ENCODE measurements at regions not wholly inside any gene's neighbourhood (a gene's known extent, or its start where the extent isn't known, plus 50 kb on each side); places are given as distances from the start of the nearest gene placed in this dataset.

DNA sequence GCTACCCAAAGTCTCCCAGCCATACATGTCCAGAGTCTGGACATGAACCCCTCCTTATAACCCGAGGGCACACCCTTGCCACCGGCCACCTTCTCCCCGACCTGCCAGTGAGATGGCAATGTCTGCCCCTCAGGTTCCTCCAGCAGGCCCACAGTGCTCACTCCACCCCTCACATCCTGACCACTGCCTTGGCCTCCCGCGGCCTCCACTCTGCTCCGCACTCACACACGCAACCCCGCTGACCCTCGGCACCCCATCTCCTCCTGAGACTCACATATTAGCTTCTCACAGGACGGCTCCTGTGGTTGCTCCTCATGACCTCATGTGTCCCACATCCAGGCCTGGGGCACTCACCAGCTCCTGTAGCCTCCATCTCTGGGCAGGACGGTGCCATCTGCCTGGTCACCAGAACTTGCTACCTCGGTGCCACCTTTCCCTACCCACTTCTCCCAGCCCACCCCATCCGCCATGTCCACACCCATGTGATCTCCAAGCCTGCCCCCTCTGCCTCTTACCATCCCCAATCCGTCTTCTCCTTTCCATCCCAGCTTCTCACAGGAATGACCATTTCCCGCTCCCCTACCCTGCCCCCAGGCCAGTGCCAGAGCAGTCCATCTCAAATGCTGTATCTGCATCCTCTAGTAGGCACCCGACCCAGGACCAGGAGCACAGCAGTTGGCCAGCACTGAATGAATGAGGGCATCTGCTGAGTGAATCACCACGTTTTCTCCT, 198.6 kb upstream of the DIO3 start:
- DNase-seq = no peak

DNA sequence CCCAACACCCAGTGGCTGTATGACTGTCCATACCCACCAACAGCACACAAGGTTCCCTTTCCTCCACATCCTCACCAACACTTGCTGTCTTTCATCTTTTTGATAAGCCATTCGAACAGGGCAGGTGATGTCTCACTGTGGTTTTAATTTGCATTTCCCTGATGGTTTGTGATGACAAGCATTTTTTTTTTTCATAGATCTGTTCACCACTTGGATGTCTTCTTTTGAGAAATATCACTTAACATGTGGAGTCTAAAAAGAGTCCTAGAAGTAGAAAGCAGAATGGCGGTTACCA, 198.1 kb upstream of the DIO3 start:
- DNase-seq = no peak

DNA sequence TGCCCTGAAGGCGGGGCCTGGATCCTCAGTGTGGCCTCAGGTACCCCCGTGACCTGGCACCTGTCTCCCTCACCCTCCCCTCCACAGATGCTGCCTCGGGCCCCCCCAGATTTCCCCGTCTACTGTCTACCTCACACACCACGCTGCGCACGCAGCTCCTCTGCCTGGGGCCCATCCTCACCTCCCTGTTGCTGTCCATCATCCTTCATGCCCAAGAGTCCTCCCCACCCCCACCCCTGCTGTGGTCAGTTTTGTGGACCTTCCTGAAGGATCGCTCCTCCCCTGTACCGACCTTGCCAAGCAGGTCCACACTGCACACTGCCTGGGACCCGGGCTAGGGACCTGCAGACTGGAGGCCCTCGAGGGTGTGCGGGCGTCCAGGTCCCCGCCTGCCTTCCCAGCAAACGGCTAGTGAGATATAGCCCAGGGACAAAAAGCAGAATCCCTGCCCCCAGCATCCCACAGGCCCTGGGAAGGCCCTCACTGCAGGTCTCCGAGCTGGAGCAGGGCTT, 197.4 kb upstream of the DIO3 start:
- DNase-seq = no peak

DNA sequence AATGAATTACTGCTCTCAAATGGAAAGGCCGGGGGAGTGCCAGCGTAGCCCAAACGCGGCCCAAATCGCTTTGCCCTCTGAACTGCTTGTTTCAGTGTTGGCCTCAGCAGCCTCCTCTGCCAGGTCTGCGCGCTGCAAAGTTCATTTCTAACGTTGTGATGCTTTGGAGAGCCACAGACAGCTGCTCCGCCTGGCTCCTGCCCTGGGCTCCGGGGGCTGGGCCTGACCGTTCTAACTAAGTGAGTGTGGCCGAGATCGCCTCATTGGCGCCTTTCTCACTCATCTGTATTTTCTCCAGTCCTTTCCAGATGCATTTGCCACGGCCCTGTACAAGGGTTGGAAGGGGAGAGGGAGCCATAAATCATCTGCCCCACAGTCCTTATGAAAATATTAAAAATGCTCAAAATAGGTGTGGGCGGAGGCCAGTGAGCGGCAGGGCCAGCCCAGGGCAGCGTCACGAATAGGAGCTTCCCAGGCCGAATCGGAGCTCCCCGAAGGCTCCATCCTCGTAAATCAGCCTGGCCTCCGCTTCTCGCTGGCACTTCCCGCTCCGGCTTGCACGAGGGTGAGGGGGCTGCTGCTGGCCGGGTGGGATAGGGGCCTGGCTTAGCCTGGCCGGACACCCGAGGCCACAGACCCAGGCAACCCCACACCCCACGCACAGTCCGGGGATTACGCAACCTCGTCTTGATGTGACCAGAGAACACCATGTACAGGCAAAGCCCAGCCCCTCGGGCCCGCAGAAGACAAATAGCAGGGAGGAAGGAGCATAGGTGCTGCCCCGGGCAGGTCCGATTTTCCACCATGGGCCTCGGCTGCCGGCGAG, 196.6 kb upstream of the DIO3 start:
- DNase-seq = no peak

DNA sequence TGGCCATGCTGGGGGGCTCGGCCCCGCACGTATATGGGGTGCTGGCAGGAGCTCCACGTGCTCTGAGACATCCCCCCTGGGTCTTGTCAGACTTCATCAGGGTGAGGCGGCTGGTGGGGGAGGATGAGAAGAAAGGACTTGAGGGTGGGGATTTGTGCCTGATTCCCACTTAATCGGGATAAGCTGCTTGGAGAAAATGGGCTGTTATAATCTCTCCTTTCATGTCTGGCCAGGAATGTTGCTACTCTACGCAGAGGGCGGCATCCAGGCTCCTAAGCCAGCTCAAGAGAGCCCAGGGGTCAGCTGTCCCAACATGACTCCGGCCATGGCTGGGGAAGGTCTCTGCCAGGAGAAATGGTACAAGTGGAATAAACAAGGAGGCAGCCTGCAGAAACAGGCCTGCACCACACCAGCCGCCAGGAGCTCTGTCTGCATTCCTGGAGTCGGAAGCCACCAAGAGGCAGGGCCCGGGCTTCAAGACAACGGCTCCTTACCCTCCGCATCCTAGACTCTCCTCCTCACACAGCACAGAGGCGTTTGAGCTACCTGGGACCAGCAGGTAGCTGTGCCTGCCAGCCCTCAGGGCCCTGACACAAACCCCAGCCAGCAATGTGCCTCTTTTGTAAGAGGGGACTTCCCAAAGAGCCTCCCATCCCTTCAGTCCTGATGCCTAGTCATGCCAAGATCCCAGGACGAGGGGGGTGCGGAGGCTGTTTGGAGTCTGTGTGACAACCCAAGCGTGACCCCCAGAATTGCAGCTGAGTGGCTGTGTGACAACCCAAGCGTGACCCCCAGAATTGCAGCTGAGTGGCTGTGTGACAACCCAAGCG, 195.8 kb upstream of the DIO3 start:
- no peak for DNase-seq

DNA sequence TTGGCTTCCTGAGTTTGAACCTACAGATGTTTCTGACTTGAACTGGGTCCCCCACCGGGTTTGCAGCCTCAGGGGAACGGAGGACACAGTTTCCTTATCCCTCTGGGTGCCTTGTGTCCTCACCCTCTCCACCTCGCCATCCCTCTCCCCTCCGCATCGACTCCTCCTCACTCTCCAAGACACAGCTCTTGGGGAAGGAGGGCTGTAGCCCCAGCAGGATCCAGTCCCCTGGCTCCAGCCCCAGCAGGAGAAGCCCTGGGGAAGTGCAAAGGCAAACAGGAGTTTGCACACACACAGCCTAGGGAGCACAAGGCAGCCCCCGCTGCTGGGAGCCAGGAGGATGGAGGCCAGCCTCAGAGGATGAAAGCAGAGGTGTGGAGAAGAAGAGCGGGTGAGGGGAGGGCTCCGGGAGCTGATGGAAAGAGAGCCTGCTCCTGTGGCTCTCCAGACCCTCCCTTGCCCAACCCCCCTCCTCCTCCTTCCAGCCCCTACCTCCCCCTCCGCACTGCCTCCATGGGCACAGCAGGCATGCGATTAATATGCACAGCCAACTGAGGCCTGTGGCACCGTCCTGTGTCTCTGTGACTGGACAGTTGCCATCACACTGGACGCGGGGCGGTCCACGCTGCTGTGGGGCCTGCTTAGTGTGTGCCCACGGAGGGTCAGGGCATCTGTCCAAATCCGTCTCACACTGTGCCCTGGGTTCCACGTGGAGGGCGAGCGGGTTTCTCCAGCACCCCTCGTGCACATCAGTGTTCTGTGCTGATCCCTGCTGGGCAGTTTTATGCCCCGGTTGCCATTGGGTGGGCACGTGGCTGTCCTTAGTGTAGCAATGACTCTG, 193.7 kb upstream of the DIO3 start:
- DNase-seq = no peak

DNA sequence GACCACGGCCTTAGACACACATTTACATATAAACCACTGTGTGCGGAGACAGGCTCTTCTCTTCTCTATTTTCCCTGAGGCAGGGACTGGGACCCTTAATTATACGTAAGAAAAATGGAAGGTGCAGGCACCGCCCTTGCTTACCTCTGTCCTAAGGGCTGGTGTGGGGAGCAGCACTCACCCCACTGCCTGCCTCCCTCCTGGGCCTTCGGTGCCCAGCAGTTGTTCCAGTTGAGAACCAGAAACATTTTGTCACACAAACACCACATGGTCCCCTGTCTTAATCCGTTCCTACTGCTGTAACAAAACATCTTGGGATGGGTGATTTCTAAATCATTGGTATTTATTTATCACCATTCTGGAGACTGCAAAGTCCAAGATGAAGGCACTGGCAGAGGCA, 192.7 kb upstream of the DIO3 start:
- no peak for DNase-seq

DNA sequence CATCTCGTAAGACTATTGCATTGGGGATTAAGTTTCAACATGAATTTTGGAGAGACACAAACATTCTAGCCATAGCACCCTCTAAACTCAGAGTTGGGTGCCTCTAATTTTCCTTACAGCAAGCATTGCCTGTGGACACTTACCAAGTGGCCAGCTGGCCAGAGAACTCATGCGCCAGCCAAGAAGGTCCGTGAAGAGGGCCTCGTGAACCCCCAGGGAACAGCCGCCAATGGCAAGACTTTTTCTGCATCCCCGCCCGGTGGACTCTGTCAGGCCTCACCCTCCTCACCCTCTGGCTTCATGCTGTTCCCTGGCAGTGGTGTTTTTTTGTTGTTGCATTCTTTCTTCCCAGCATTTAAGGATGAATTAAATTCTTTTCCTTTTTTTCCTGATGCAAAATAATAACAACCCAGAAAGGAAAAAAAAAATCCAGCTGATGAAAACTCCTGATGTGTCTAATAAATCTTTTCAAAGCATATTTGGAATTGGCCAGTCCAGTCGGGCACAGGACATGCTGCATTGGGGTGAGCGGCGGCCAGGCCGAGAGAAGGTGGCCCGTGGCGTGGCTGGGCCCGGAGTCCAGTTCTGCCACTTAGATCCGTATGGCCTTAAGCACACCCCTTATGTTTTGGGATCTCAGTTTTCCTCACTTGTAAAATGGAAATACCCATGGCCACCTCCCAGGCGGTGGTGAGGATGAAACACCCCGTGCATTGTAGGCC, 191.9 kb upstream of the DIO3 start:
- no peak for DNase-seq

DNA sequence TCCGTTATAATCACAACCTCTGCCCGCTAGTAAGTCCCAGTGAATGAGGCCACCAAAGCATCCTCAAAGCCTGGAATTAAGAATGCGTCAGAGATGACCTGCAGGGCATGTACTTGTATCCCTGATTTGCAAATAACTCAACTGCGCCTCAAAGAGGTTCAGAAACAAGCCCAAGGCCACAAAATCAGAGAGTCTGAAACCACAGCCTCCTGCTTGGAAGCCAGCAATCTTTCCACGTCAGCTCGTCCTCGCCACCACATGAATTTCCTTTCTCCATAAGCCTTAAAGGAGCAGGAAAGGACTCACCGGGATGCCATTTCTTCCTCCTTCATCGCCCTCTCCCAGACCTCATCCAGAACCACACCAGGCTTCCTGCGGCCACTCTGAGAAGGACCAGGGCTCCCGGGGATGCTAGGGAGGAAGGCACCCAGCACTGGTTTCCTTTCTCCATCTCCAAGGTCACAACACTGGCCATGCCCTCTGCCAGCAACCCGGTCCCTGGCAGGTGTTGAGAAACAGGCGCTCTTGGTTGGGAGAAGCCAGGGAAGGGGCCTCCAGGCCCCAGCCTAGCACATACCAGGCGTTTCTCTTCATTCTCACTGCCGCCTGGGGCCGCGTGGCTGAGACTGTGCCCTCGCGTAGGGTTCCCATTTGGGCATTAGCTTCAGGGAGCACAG, 191.2 kb upstream of the DIO3 start:
- no peak for DNase-seq

DNA sequence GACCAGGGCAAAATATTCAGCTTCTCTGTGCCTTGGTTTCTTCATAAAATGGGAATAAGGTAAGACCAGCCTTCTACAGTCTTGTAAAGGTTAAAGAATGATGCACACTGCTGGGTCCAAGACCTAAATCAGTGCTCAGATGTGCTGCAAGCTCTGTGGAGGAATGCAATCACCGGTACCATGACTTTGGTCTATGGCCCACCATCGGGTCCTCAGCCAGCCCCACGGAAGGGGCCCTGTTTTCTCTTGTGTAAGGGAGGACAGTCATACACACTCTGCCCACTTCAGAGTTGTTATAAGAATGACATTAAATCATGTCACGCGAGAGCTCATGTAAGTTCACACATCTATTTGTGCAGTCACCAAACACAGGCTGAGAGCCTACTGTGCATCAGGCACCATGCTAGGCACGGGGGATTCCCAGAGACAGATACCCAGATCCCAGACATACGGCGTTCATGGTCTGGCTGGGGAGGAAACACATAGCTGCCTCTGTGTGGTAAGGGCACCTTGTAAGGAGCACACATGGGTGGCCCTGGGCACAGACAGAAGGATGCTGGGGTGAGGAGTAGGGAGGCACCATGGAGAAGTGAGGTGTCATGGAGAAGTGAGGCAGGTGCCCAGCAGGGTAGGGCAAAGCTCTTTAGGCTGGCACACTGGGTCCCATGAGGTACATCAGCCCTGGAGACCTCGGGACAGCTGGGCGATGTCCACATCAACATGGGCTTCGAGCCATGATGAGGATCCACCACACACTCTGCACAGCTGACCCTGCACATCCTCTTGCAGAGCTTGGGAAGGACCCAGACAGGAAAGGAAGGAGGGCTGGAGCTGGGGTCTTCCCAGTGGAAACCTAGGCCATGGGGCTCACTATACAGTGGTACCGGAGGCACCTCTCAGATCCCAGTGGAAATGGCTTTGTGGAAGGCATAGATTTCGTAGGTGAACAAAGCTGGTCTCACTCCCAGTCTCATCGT, 190.4 kb upstream of the DIO3 start:
- no peak for DNase-seq

DNA sequence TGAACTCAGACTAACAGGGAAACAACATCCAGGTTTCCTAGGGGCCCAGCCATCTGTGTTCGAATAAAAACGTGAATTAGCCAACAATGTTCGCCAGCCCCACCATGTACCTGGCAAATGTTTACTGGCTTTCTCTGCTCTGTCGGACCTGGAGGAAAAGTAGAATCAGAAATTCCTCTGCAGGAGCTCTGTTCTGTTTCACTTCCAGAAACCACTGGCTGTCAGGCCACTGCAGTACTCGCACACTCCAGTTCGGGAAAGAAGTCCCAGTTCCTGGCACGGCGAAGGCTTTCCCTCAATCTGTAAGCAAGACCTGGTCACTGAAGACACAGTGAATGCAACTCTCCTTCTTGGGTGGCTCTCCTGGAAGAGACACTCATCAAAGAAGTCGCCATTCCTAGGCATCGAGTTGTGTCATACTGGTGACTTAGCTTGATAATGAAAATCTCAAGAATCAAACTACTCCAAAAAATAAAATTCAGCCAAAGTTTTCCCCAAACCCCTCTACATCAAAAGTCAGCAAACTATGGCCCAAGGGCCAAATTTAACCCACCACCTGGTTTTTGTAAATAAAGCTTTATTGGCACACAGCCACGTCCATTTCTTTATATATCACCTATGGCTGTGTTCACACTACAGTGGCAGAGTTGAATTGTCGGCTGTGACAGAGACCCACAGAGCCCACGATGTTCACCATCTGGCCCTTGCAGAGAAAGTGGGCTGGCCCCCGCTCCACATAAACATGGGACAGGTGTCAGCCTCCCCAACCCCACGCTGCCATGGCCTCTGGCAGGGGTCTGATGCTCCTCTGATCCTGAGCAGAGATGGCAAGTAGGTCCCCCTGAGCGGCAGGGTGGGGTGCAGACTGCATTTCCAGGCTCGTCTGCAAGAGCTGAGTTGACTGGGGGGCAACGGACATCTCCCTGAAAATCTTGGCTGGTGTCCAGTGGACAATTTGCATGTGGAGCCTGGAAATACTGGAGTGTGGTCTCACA, 189.2 kb upstream of the DIO3 start:
- no peak for DNase-seq

DNA sequence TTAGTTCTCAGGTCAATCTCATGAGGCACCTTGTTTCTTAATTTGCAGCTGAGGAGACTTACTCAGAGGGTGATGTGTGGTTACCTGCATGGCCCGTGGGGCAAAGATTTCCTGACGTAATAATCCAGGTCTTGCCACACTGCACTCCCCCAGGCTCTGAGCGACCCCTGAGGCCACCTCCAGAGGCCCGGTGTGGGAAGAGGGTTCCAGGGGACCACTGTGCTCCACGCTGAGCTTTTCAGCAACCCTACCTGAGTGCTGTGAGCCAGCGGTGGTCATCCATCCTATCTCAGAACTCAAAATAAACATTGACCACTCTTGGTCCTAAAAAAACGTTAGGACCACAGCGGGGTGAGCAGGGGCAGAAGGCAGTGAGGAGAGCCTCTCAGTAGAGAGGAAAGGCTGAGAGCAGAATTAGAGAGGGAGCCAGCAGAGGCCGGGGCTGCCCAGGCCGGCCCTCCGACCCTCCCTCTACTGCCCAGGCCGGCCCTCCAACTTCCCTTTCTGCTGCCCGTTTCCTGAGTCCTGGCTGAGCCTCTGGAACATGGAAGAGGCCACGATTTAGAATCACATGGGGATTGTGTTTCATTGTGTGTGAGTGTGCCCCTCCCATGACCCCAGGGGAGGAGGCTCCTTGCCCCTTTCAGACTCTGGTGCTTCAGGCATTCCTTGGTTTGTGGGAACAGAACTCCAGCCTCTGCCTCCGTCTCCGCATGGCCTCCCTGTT, 188.2 kb upstream of the DIO3 start:
- no peak for DNase-seq

DNA sequence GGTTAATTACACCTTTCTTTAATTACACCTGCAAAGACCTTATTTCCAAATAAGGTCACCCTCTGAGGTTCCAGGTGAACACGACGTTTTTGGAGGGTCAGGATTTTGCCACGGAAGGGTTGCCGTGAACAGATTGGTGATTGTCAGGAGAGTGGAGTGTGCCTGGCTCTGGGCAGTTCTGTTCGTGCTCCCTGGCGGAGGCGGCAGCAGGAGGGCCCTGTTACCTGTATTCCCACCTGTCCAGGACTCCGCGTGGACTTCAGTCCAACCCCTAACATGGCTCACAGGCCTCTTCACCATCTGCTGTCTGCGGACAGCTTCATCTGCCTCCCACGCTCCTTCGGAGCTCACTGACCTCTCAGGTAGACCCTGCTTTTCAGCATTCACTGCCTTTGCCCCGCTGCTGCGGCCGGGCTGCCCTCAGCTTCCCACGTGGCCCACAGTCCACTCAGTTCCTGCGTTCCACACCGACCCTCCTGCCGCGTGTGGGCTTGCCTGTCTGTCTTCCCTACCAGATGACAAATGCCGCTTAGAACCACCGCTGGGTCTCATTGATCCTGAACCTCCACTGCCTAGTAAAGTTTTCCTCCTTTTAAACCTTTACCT, 187.5 kb upstream of the DIO3 start:
- DNase-seq = no peak

DNA sequence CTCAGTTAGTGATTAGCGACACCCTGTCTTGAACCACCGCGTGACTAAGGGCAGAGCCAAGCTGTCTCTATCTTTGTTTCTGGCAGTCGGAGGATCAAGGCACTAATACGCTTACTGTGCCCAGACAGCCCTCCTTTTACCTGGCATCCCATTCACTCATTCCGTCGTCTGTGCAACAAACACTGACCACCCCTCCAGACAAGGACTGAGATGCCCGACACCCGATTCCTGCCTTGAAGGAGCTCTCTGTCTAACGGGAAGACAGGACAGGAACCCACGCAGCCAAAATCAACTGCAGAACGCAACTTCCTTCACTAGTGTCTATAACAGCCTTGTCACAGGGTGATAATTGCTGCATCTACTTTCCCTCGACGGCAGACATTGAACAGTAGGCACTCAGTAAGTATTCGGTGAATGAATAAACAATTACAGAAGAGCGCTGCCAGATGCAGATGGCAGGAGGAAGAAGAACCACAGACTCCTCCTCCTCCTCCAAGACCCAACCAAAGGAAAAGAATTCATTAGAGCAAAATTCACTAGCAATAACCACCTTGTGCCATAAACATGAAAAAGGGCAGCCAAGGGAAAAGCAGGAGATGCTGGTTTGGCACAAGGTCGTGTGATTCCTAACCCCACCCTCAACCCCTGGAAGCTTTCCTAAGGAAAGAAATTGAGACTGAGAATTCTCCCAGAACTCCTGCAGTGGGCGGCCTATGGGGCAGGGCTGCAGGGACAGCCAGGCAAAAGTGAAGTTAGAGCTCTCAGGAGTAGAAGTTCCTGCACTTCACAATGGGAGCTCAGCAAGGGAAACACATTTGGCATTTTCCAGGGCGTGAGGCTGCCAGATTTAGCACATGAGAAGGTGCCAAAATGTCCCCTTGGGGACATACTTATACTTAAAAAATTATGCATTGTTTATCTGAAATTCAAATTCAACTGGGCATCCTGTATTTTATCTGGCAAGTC, 186.6 kb upstream of the DIO3 start:
- no peak for DNase-seq

DNA sequence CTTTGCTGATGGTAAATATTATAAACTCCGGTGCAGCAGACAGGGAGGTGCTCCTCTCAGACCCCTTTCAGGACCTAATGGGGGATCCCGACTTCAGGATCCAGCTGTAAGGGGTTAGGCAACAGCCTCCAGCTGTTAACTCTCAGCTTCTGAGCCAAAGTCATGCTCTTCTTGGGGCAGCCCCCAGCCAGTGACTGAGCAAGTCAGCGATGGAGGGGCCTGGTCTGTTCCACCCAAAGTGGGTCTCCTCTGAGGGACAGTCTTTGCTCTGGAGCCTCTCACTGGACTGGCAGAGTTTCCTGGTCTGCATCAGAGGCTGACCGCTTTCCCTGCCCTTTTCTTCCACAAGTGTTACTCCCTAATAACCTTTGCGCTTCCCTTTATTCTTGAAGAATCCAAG, 184.2 kb upstream of the DIO3 start:
- no peak for DNase-seq

DNA sequence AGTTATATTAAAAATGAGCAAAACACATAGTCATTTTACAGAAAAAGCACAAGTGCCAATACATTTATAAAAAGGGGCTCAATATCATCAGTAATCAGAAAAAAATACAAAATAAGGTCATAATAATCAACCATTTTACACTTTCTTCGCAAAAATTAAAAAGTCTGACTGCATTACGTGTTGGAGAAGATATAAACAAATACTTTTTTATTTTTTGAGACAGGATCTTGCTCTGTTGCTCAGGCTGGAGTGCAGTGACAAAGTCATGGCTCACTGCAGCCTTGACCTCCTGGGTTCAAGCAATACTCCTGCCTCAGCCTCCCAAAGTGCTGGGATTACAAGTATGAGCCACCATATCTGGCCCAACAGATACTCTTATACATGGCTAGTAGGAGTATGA, 181.5 kb upstream of the DIO3 start:
- no peak for DNase-seq

All from activated CD4-positive, alpha-beta T cell treated with anti-CD3 and anti-CD28 coated beads, Interleukin-2, amount 50 U/mL, for 48 hours (primary cell).